Mammary epithelial cell (primary cell): ENCODE measurements at regions not wholly inside any gene's neighbourhood (a gene's known extent, or its start where the extent isn't known, plus 50 kb on each side); places are given as distances from the start of the nearest gene placed in this dataset.

ENCODE experiments used
- EZH2 ChIP-seq: IDR thresholded peaks from 2 replicates; pipeline ENCODE4 v1.6.1; 2012; ENCODE audit warnings: low read length, inconsistent platforms, borderline replicate concordance
- TF ChIP-seq, protein P1 (sequence below), 2 donors: IDR thresholded peaks in 1 of 2; conservative IDR thresholded peaks in 1 of 2; 2 replicates each; pipeline ENCODE4 v1.5.1; 2011 to 2012; ENCODE audit warnings: inconsistent platforms in 2 of 2, low read length in 2 of 2, mild to moderate bottlenecking in 2 of 2, control low read depth in 1 of 2, low read depth in 1 of 2; ENCODE audit not compliant: insufficient read depth in 1 of 2; ENCODE audit errors: extremely low read depth in 1 of 2

DNA sequence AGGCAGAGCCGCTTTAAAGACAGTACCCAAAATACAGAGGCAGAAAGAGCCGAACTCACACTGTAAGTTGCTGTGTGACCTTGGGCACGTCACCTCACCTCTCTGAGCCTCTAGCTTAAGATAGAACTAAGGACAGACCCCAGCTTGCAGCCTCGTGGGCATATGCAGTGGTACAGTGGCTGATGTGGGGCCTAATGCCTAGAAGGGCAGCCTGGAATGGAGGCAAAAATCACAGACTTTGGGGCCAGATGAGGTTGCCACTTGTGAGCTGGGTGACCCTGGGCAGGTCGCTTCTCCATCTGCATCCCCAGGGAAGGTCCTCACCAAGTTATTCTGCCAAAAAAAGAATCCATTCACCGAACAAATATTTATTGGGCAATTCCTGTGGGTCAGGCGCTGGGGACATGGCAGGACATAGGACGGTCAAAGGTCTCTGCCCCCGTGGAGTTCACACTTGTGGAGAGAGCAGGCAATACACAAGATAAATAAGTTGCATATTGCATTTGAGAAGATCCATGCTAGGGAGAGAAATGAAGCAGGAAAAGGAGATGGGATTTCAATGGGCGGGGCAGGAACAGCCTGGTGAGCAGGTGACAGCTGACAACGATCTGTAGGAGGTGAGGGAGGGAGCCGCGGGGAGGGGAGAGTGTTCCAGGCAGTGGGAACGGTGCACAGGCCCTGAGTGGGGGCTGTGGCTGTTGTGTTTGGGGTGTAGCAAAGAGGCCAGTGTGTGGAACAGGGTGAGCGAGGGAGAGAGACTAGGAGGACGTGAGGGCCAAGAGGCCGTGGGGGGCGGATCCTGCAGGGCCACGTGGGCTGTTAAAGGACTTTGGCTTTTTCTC, 115.2 kb downstream of the CEBPB start:
- TF ChIP-seq, protein P1, sequence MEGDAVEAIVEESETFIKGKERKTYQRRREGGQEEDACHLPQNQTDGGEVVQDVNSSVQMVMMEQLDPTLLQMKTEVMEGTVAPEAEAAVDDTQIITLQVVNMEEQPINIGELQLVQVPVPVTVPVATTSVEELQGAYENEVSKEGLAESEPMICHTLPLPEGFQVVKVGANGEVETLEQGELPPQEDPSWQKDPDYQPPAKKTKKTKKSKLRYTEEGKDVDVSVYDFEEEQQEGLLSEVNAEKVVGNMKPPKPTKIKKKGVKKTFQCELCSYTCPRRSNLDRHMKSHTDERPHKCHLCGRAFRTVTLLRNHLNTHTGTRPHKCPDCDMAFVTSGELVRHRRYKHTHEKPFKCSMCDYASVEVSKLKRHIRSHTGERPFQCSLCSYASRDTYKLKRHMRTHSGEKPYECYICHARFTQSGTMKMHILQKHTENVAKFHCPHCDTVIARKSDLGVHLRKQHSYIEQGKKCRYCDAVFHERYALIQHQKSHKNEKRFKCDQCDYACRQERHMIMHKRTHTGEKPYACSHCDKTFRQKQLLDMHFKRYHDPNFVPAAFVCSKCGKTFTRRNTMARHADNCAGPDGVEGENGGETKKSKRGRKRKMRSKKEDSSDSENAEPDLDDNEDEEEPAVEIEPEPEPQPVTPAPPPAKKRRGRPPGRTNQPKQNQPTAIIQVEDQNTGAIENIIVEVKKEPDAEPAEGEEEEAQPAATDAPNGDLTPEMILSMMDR (conservative IDR thresholded peaks at IDR 0.05 in 1 of 2, IDR thresholded peaks at IDR 0.05 in 1 of 2; ENCODE audit: extremely low read depth in 1 of 2, insufficient read depth in 1 of 2, low read depth in 1 of 2, low read length in 2 of 2) = no peak
- TF ChIP-seq EZH2 = no peak
